HG03280 (cell line): ENCODE measurements at regions not wholly inside any gene's neighbourhood (a gene's known extent, or its start where the extent isn't known, plus 50 kb on each side); places are given as distances from the start of the nearest gene placed in this dataset.

Source experiments
- ATAC-seq: cut with Tn5 transposase; IDR thresholded peaks from one replicate; pipeline ENCODE4 v1.9.1; 2021; ENCODE audit warnings: mild to moderate bottlenecking, moderate library complexity; ENCODE audit not compliant: unreplicated experiment

- ATAC-seq: no peak
These were observed 110.4 kb upstream of the CPSF6 start for GRCh38 chr12:69129017-69129416.

GRCh38 chr12:69129564-69129963, 109.8 kb upstream of the CPSF6 start:
- no peak for ATAC-seq

- ATAC-seq: no peak
These were observed 109.3 kb upstream of the CPSF6 start for GRCh38 chr12:69130064-69130463.

GRCh38 chr12:69131077-69131476, 108.3 kb upstream of the CPSF6 start:
- no peak for ATAC-seq

- ATAC-seq: no peak
These were observed 102.3 kb upstream of the CPSF6 start for GRCh38 chr12:69136931-69137613.

GRCh38 chr12:69141074-69141473, 98.3 kb upstream of the CPSF6 start:
- no peak for ATAC-seq

- ATAC-seq: no peak
These were observed 90.1 kb upstream of the CPSF6 start for GRCh38 chr12:69149270-69149669.

GRCh38 chr12:69150083-69150795, 89.1 kb upstream of the CPSF6 start:
- no peak for ATAC-seq

- no peak for ATAC-seq
These were observed 88.6 kb upstream of the CPSF6 start for GRCh38 chr12:69150796-69151127.

- ATAC-seq: no peak
These were observed 88.1 kb upstream of the CPSF6 start for GRCh38 chr12:69151254-69151764.

- ATAC-seq: peak; percentile 50
These were observed 84.6 kb upstream of the CPSF6 start for GRCh38 chr12:69154585-69155363.

GRCh38 chr12:69157023-69157655, 82.2 kb upstream of the CPSF6 start:
- ATAC-seq: peak; percentile 94

GRCh38 chr12:69161829-69162228, 77.5 kb upstream of the CPSF6 start:
- ATAC-seq: peak; percentile 65

- no peak for ATAC-seq
These were observed 75.5 kb upstream of the CPSF6 start for GRCh38 chr12:69163681-69164362.

GRCh38 chr12:69167648-69168165, 71.7 kb upstream of the CPSF6 start:
- no peak for ATAC-seq

- ATAC-seq: no peak
These were observed 71.0 kb upstream of the CPSF6 start for GRCh38 chr12:69168363-69168762.

GRCh38 chr12:69168828-69169227, 70.5 kb upstream of the CPSF6 start:
- no peak for ATAC-seq

- ATAC-seq: no peak
These were observed 69.1 kb upstream of the CPSF6 start for GRCh38 chr12:69170293-69170692.

- ATAC-seq: no peak
These were observed 67.5 kb upstream of the CPSF6 start for GRCh38 chr12:69171881-69172280.

GRCh38 chr12:69172491-69172890, 66.9 kb upstream of the CPSF6 start:
- ATAC-seq: no peak
